ENCODE measurements at regions not wholly inside any gene's neighbourhood (a gene's known extent, or its start where the extent isn't known, plus 50 kb on each side); places are given as distances from the start of the nearest gene placed in this dataset.

GRCh38 chr17:77848257-77848656, 110.2 kb upstream of the TNRC6C start:
- H3K36me3 ChIP-seq (ENCODE audit: low read length) = no peaks in the 10 kb centered on the region
- no peaks in the 10 kb centered on the region for H3K79me2 ChIP-seq (ENCODE audit: insufficient read depth, low read length)
- H3K9ac ChIP-seq (ENCODE audit: low read length) = no peak overlapping the region
- no peak overlapping the region for H2AFZ ChIP-seq (ENCODE audit: low read depth, low read length, severe bottlenecking)
- no peak overlapping the region for H3K27ac ChIP-seq (ENCODE audit: low read depth, low read length)
- no peaks in the 10 kb centered on the region for H3K9me3 ChIP-seq (ENCODE audit: insufficient read depth, low read length)
- H3K9me2 ChIP-seq (replicated peaks; ENCODE audit: insufficient read depth, low read length) = no peaks in the 10 kb centered on the region
- H3K4me2 ChIP-seq (ENCODE audit: low read depth, low read length, poor library complexity, severe bottlenecking) = no peak overlapping the region
- H3F3A ChIP-seq (ENCODE audit: insufficient read depth) = no peaks in the 10 kb centered on the region
- no peaks in the 10 kb centered on the region for H3K27me3 ChIP-seq (ENCODE audit: low read length)
- no peak overlapping the region for H3K4me3 ChIP-seq (ENCODE audit: insufficient read depth, low read length, poor library complexity, severe bottlenecking)
- H4K20me1 ChIP-seq (ENCODE audit: low read depth, low read length) = no peaks in the 10 kb centered on the region
- TF ChIP-seq EZH2phosphoT487 (conservative IDR thresholded peaks at IDR 0.05; ENCODE audit: low read length) (no peak), CTCF (IDR thresholded peaks at IDR 0.05; ENCODE audit: insufficient read depth, low read length, poor library complexity, severe bottlenecking) (no peak)

- Histone ChIP-seq H3F3A (ENCODE audit: insufficient read depth) (no peaks in the 10 kb centered on the region), H3K9me2 (replicated peaks; ENCODE audit: insufficient read depth, low read length) (no peaks in the 10 kb centered on the region)
Measured at GRCh38 chr17:77849239-77849638, 109.3 kb upstream of the TNRC6C start.

DNA sequence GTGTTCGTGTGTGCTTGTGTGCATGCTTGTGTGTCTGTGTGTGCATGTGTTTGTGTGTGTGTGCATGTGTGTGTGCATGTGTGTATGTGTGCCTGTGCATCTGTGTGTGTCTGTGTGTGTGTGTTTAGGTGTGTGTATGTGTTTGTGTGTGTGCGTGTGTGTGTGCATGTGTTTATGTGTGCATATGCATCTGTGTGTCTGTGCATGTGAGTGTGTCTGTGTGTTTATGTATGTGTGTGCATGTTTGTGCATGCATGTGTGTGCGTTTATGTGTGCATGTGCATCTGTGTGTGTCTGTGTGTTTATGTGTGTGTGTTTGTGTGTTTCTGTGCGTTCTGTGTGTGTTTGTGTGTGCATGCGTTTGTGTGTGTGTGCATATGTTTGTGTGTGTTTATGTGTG, 106.6 kb upstream of the TNRC6C start:
- Histone ChIP-seq H3K27ac (ENCODE audit: low read depth, low read length) (no peak overlapping the region), H2AFZ (ENCODE audit: low read depth, low read length, severe bottlenecking) (no peak overlapping the region), H3K27me3 (ENCODE audit: low read length) (no peaks in the 10 kb centered on the region), H3K36me3 (ENCODE audit: low read length) (no peaks in the 10 kb centered on the region), H3K4me3 (ENCODE audit: insufficient read depth, low read length, poor library complexity, severe bottlenecking) (no peak overlapping the region), H3K9me3 (ENCODE audit: insufficient read depth, low read length) (no peaks in the 10 kb centered on the region), H3K9ac (ENCODE audit: low read length) (no peak overlapping the region), H4K20me1 (ENCODE audit: low read depth, low read length) (no peaks in the 10 kb centered on the region), H3K79me2 (ENCODE audit: insufficient read depth, low read length) (no peaks in the 10 kb centered on the region), H3F3A (ENCODE audit: insufficient read depth) (no peaks in the 10 kb centered on the region), H3K9me2 (replicated peaks; ENCODE audit: insufficient read depth, low read length) (no peaks in the 10 kb centered on the region), H3K4me2 (ENCODE audit: low read depth, low read length, poor library complexity, severe bottlenecking) (no peak overlapping the region)
- no peak for TF ChIP-seq EZH2phosphoT487 (conservative IDR thresholded peaks at IDR 0.05; ENCODE audit: low read length)
- TF ChIP-seq CTCF (IDR thresholded peaks at IDR 0.05; ENCODE audit: insufficient read depth, low read length, poor library complexity, severe bottlenecking) = no peak

More at GRCh38 chr17:77849239-77849638, 109.3 kb upstream of the TNRC6C start:
- Histone ChIP-seq H3K79me2 (ENCODE audit: insufficient read depth, low read length) (no peaks in the 10 kb centered on the region), H3K9me3 (ENCODE audit: insufficient read depth, low read length) (no peaks in the 10 kb centered on the region), H3K4me3 (ENCODE audit: insufficient read depth, low read length, poor library complexity, severe bottlenecking) (no peak overlapping the region), H3K27me3 (ENCODE audit: low read length) (no peaks in the 10 kb centered on the region), H4K20me1 (ENCODE audit: low read depth, low read length) (no peaks in the 10 kb centered on the region), H2AFZ (ENCODE audit: low read depth, low read length, severe bottlenecking) (no peak overlapping the region), H3K27ac (ENCODE audit: low read depth, low read length) (no peak overlapping the region), H3K4me2 (ENCODE audit: low read depth, low read length, poor library complexity, severe bottlenecking) (no peak overlapping the region), H3K36me3 (ENCODE audit: low read length) (no peaks in the 10 kb centered on the region), H3K9ac (ENCODE audit: low read length) (no peak overlapping the region)
- TF ChIP-seq CTCF (IDR thresholded peaks at IDR 0.05; ENCODE audit: insufficient read depth, low read length, poor library complexity, severe bottlenecking) = no peak
- no peak for TF ChIP-seq EZH2phosphoT487 (conservative IDR thresholded peaks at IDR 0.05; ENCODE audit: low read length)
